Kasumi-1 (cell line): ENCODE measurements at regions not wholly inside any gene's neighbourhood (a gene's known extent, or its start where the extent isn't known, plus 50 kb on each side); places are given as distances from the start of the nearest gene placed in this dataset.
"Not testable (repeated sequence)": the region's sequence is repeated elsewhere in the genome, so short reads cannot be mapped to it uniquely, and the experiment has no call there.

Experiments used
- DNase-seq, 2 experiments: peaks; one replicate each; lab custom pipeline; 2025; lab: John Stamatoyannopoulos, UW

DNA sequence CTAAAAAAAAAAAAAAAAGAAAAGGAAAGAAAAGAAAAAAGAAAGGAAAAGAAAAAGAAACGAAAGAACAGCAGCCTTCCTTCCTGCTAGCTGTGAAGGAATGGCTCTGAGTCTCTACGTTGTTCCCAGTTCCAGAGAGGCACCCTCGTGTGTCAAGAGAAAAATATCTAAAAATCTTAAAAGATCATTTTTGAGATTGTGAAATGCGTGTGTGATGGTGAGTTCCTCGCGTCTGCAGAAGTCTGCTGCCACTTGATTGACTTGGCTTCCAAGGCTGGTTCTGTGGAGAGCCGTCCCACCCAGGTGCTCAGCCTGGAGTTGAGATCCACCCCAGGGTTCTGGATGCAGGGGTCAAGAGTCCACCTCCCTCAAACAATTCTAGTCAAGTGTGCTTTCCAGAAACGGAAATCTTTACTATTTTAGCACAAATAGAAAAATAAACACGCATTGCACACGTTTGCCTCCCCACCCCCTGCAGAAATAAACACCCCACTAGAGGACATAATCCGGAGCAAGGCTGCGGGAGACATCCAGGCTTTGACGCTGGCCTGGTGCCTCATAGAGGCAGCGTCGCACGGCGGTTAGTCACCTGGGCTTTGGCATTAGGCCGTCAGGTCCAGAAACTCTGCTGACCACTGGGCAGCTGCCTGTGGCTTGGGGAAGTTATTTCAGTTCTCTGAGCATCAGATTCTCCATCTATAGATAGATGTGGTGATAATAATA lies 265.4 kb downstream of the FAM43A start:
- DNase-seq, result no peak

GRCh38 chr3:194951629-194951920 lies 265.9 kb downstream of the FAM43A start:
- DNase-seq, result not testable (repeated sequence)

- no peak for DNase-seq
Observed at GRCh38 chr3:194951931-194952582, 266.4 kb downstream of the FAM43A start.

- no peak for DNase-seq
Observed at GRCh38 chr3:194952841-194953241, 267.2 kb downstream of the FAM43A start.

DNA sequence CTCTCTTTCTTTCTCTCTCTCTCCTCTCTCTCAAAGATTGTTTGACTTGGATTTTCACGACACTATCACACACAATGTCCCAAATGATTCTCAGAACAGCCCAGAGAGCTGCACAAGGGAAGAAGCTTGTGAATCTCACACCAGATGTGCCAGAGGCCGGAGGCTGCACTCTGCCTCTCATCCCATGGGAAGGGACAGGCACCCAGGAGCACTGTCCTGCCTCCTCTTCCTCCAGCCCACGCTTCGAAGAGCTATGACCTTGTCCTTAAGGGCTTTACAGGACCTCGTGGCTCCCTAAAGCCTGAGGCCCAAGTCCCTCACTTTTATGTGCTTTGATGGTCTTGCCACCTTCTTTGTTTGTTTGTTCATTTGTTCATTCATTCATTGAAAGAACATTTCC lies 267.6 kb downstream of the FAM43A start:
- DNase-seq, result no peak

DNA sequence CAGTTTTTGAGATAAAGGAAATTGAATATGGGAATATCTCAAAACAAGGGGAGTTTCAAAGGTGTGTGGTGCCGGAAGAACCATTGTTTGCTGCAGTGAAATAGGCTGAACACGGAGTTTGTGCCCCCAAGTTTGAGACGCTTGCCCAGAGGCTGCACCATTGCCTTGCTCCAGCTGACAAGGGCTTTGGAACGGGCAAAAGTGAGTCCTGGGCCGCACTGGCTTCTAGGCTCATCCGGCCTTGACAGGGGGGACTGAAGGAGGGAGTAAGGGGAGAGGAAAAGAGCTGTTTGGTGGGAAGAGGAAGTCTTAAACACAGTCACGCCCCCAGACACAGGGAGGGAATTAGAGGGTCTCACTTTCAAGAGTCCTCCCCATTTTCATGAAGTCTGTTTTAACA lies 269.9 kb downstream of the FAM43A start:
- no peak for DNase-seq

DNA sequence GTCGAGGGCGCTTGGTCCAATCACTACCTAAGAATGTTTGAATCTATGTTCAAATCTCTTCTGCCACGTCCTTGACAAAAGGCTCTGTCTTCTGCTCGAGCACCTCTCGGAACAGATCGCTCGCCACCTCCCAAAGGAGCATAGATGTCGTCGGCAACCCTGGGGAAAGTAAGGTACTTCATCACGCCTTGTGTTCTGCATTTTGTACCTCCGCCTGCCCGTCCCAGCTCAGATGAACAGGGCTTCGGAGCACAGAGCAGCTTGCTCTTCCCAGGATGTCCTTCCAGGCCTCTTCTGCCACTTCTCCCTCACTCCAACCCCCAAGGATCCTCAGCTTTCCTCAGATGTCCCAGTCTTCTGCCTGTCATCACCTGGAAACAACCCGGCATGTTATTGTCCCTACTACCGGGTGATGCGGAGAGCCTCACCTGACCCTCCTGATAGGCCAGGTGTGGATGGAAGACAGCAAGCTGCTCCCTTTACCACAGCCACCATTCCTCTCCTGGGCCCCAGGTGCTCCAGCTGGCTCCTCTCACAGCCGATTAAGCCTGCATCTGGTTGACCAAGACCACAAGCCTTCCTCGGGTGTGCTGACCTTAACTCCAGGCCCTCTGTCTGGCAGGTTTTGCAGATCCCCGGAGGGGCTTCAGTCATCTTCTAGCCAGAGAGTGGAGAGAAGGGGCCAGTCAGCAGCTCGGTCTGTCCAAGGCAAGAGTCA lies 270.5 kb downstream of the FAM43A start:
- no peak for DNase-seq

DNA sequence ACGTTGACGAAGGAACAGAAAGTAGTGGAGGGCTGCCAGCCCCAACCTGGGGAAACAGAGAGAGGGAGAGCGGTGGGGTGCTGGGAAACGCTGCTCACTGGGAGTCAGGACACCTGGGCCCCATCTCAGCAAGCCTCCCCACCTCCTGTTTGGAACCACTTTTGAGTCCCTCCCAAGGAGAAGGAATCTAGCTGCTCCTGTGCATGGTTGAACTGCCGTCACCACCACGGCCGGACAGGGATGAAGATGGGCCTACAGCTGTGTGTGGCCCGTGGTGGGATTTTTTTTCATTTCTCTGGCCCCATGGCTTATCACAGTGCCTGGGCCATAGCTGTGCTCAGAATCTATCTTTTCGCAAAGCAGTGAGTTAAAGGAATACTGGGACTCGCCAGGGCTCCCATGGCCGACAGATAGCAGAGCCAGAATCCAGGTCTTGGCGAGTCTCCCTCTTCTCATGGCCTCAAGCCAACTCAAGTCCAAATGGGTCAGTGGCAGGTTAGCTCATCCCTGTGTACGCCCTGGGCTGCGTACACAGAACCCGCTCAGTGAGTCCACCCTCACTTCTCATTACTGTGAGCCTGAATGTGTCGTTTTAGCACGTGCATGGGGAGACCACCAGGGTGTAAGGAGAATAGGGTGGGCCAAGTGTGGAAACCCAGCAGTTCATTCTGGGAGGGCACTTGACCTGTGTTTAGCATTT lies 271.2 kb downstream of the FAM43A start:
- DNase-seq, result no peak

DNA sequence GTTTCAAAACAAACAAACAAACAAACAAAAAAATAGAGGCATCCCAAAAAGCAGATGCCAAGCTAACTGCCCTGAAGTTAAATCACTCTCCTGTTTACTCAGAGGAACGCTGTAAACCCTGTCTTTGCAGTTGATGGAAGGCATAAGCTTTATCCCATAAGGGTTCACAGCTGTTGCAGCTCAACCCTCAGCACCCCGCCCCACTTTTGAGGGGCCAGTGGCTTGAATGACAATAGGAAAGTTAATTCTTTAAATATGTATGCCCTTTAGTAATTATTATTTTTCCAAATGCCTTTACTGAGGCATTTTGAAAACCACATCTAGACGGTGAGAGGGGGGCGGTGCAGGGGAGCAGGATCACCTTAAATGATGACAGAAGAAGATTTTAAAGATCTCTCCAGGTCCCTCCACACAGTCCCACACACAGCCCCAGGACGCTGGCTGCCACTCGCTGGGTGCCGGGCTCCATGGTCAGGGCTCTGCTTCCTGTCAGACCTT lies 272.1 kb downstream of the FAM43A start:
- DNase-seq, result no peak

DNA sequence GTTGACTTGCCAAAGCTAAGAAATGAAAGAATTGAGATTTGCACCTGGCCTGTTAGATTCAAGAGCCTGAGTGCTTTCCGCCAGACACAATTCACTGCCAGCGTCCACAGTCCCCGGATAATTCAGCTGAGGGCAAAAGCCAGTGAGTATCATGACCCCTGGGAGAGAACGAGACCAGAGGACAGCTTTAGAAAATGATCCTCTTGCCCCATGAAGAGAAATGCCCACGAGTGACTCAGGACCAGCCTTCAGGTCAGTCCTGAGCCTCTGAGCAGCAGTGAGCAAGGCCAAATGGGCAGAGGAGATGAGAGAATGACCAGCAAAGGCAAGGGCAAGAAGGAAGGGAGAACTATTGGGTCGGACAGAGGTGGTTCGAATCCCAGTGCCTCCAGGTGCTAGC lies 273.5 kb downstream of the FAM43A start:
- no peak for DNase-seq

DNA sequence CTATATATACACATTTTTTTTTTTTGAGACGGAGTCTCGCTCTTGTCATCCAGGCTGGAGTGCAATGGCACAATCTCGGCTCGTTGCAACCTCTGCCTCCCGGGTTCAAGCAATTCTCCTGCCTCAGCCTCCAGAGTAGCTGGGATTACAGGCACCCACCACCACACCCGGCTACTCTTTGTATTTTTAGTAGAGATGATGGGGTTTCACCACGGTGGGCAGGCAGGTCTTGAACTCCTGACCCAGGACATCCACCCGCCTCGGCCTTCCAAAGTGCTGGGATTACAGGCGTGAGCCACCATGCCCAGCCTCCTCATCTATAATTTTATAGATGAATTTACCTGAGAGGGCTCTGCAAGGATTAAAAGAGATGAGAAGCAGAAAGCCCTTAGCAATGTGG lies 274.0 kb downstream of the FAM43A start:
- DNase-seq, result not testable (repeated sequence)

GRCh38 chr3:194960446-194961032 lies 274.9 kb downstream of the FAM43A start:
- no peak for DNase-seq

DNA sequence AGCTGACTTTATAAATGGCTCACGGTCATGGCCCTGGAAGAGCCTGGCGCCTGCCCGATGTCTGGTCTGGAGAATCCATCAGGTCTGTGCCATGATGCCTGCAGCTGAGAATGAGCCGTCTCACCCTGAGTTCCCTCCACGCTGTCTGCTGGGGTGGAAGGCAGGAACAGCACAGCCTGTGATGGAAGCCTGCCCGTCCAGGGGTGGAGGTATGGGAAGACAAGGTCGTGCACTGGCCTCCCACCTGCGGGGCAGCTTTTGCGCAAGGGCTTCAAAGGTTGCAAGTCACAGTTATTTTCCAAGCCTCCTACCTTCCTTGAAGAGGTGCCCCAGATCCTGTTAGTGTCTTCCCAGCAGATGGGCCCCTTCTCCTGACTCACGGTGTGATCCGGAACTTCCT lies 275.5 kb downstream of the FAM43A start:
- no peak for DNase-seq

- no peak for DNase-seq
Observed at GRCh38 chr3:194961571-194961970, 275.9 kb downstream of the FAM43A start.

DNA sequence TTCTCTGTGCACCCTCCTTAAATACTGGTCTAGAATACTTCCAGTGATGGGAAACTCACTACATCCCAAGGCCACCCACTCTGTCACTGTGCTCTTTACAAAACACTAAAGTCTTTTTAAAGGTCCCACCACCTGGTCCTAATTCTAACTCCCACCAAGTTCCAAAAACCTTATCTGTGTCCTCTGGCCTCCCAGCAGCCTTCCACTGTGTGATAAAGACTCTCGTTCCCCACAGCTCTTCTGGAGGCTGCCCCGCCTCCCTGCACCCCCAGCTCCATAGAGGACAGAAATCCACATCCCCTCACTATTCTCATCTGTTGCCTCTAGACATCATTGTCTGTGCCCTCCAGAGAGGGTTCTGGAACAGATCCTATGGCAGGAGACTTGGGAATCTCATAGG lies 276.4 kb downstream of the FAM43A start:
- no peak for DNase-seq

DNA sequence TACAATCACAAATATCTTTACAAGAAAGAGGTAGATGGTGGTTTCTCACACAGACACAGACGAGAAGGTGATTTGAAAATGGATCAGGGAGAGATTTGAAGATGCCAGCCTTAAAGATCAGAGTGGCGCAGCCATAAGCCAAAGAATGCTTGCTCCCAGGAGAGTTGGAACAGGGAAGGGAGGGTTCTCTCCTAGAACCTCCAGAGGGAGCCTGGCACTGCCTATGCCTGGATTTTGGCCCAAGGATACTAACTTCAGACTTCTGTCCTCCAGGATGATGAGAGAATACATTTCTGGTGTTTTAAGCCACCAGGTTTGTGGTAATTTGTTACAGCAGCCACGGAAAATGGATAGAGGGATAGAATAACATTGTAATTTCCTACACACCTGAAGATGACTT lies 279.1 kb downstream of the FAM43A start:
- no peak for DNase-seq

- DNase-seq, result no peak
Observed at GRCh38 chr3:194967151-194968117, 281.8 kb downstream of the FAM43A start.

DNA sequence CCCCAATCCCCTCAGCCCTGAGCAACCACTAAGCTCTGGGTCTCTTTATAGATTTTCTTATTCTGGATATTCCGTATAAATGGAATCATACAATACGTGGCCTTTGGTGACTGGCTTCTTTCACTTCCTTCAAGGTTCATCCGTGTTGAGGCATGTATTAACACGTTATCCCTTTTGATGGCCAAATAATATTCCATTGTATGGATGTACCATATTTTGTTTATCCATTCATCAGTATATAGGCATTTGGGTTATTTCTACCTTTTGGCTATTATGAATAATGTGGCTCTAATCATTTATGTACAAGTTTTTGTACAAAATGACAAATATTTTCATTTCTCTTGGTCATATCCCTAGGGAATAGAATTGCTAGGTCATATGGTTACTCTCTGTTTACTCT lies 284.4 kb downstream of the FAM43A start:
- DNase-seq, result no peak

DNA sequence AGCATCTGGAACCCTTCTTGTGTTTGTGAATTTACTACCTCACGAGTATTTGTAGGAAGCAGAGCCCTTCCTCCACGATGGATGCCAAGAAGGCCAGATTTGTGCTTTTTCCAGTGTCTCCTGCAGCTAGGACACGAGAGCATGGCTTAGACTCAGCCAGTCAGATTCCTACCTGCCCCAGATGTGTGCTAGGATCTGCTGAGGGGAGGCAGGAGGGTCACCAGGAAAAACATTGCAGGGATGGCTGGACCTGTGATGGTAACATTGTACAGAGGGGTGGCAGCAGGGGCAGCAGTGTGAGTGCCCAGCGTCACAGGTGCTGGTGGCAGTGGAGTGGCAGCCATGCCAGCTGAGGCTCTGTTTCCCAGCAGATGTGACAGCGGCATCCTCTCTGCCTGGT lies 285.3 kb downstream of the FAM43A start:
- DNase-seq, result no peak

DNA sequence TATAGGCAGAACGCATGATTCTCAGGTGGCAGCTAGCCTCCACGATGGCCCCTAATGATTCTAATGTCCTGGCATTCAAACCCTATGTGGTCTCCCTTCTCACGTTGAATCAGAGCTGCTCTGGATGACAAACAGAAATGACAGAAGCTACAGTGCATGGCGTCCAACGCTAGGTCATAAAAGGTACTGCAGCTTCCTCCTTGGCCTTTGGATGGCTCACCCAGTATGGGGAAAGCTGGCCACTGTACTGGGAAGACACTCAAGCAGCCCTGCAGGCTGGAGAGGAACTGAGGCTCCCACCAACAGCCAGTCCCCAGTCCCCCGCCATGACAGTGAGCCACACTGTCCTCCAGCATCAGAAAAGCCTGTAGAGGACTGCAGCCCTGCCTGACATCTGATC lies 286.3 kb downstream of the FAM43A start:
- DNase-seq, result no peak

DNA sequence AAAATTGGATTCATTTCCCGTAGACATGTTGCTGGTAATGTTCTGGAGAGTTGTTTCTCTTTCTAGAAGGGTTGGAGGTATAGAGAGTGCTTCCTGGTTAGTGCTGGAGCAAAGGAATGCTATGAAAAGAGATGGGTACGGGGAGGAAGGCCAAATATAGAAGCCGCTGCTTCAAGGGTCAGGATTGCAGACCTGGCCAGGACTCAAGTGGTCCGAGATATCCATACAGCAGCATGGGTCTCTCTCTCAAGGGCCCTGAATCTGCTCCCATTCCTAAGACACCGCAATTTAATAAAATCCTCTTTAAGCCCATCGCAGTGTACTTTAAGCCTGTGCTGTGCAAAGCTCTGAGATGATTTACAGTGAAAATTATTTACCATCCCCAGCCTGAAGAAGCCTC lies 287.0 kb downstream of the FAM43A start:
- no peak for DNase-seq
